Tibial nerve (tissue), 4 donors: ENCODE measurements at regions not wholly inside any gene's neighbourhood (a gene's known extent, or its start where the extent isn't known, plus 50 kb on each side); places are given as distances from the start of the nearest gene placed in this dataset.

Experiments used
- EP300 ChIP-seq, 2 donors: sonication (generic); formaldehyde crosslinking; IDR thresholded peaks; one replicate each; pipeline ENCODE4 v1.6.1; 2017; ENCODE audit warnings: antibody characterized with exemption in 2 of 2, mild to moderate bottlenecking in 1 of 2
- POLR2A ChIP-seq, 2 donors: fragments of 450-650 bp; IDR thresholded peaks; one replicate each; pipeline ENCODE4 v1.6.1; 2017; ENCODE audit warnings: antibody characterized with exemption in 2 of 2, mild to moderate bottlenecking in 2 of 2, moderate library complexity in 2 of 2
- TF ChIP-seq, protein P1 (sequence below), 5 experiments: fragments of 200-600 bp in 3 of 5; fragments of 450-650 bp in 2 of 5; sonication (generic) in 3 of 5; IDR thresholded peaks; one replicate each; pipeline ENCODE4 v1.5.1; 2016 to 2019; ENCODE audit warnings: antibody characterized with exemption in 5 of 5, mild to moderate bottlenecking in 3 of 5, moderate library complexity in 2 of 5

DNA sequence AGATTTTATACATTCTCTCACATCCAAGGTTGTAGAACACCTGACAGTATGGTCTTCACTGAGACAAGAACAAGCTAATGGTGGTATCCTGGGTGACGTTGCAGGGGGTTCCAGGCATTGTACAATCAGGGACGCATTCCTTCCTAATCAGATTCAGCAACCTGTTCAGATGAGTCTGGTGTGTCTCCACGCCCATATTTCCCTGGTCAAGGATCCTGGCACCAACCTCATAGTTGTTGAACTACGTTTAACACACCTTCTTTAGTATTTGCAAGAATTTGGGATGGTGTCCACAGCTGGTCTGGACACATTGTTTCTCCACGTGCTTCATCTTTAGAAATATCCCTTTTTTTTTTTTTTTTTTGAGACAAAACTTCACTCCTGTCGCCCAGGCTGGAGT lies 161.0 kb upstream of the CDYL start:
- TF ChIP-seq, protein P1, sequence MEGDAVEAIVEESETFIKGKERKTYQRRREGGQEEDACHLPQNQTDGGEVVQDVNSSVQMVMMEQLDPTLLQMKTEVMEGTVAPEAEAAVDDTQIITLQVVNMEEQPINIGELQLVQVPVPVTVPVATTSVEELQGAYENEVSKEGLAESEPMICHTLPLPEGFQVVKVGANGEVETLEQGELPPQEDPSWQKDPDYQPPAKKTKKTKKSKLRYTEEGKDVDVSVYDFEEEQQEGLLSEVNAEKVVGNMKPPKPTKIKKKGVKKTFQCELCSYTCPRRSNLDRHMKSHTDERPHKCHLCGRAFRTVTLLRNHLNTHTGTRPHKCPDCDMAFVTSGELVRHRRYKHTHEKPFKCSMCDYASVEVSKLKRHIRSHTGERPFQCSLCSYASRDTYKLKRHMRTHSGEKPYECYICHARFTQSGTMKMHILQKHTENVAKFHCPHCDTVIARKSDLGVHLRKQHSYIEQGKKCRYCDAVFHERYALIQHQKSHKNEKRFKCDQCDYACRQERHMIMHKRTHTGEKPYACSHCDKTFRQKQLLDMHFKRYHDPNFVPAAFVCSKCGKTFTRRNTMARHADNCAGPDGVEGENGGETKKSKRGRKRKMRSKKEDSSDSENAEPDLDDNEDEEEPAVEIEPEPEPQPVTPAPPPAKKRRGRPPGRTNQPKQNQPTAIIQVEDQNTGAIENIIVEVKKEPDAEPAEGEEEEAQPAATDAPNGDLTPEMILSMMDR (IDR thresholded peaks at IDR 0.05): no peak
- no peak for TF ChIP-seq EP300 (IDR thresholded peaks at IDR 0.05)
- no peak for TF ChIP-seq POLR2A (IDR thresholded peaks at IDR 0.05)
